GM21367 (cell line): ENCODE measurements at regions not wholly inside any gene's neighbourhood (a gene's known extent, or its start where the extent isn't known, plus 50 kb on each side); places are given as distances from the start of the nearest gene placed in this dataset.

Source experiments
- ATAC-seq: cut with Tn5 transposase; IDR thresholded peaks from one replicate; pipeline ENCODE4 v1.9.1; 2021; ENCODE audit not compliant: unreplicated experiment

DNA sequence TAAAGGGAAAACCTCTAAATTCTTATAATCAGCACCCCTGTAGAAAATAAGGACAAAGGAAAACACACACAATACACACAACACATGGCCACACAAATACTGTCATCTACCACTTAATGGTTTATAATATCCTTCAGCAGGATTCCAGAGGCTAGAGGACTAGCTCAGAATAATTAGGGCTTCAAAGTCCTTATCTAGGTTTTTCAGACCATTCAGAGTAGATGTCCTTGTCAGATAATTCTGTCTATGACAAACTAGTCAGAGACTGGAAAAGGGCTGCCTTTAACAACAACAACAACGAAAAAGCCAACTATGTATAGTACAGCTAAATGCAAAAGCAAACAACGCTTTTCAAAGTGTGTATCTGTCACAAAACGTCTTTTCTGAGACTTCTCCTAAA lies 456.5 kb upstream of the CNTN5 start:
- ATAC-seq, result no peak

DNA sequence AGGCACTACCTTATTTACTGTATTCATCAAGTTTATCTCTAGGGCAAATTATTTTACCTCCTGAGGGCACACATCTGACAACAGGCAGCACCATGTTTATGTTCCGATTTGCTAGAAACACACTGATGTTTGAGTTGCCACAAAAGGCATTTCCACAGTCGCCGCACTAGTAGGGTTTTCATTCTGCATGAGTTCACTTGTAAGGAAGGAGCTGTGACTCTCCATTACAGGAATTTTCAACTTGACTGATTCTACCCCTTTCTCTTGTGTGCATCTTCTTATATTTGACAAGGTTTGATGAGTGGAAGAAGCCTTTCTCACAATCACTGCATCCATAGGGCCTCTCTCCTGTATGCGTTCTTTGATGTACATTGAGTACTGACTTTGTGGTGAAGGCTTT lies 455.9 kb upstream of the CNTN5 start:
- no peak for ATAC-seq

DNA sequence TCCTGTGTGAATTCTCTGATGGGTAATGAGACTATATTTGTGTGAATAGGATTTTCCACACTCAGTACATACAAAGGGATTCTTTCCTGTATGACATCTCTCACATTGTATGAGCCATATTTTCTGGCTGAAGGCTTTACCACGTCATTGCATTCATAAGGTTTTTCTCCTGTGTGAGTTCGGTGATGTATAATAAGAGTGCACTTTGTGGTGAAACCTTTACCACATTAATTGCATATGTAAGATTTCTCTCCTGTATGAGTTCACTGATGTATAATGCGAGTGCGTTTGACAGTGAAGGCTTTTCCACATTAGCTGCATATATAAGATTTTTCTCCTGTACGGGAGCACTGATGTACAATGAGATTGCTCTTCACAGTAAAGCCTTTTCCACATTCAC lies 455.4 kb upstream of the CNTN5 start:
- ATAC-seq, result no peak

DNA sequence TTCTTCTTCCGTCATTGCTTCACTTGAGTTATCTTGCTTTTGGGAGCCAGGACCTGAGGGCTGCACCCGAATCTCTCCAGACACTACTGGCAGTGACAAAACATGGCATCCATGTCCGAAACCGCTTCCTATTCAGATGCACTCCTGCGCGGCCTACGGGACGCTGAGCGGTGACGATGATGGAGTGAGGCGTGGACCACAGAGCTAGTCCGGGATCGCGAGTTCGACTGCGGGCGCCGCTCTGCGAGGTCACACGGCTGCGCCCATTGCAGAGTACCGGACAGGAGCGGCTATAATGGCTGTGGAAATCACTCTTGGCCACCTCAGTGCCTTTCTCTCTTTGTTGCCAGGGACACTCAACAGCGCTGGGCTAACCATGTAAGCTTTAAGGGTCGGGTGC lies 453.8 kb upstream of the CNTN5 start:
- no peak for ATAC-seq

DNA sequence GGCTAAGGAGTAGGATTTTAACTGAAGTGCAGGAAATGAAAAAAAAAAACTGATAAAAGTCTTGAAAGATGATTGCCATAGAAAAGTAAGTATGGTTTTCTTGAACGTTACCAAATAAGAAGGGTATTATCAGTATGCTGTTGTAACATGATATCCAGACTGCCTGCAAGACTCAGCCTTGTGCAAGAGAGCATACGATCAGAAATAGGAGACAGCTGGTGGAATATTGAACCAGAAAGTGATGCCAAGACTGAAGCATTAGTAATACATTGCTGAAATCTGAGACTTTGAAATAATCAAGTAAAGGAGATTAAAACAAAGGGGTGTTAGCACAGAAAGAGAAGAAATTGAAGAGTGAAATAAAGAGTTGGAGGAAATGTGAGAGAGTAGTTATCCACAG lies 452.7 kb upstream of the CNTN5 start:
- ATAC-seq, result no peak

DNA sequence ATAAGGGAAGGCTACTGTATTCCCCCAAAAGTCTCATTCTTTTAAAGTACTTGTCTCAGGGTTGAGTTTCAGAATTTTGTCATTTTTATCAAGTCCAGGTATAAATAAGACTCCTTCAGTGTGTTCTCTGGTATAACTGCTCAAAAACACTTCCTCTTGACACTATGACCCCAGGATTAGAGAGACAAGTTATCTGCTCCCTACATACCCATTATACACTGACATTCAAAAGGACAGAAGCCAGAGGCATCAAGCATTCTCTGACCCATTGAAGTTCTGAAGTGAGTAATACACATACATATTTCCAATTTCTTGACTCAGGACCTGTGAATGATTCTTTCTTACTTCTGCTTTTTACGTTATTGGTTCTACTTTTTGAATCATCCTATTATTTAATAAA lies 447.8 kb upstream of the CNTN5 start:
- no peak for ATAC-seq

DNA sequence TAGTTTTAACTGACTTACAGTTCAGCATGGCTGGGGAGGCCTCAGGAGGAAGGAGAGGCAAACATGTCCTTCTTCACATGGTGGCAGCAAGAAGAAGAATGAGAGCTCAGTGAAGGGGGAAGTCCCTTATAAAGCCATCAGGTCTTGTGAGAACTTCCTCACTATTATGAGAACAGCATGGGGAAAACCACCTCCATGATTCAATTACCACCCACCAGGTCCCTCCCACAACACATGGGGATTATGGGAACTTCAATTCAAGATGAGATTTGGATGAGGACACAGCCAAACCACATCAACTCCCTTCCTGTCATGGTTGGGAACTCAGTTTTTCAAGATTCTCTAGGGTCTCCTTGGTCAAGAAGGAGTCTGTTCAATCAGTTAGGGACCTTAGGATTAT lies 432.9 kb upstream of the CNTN5 start:
- no peak for ATAC-seq

DNA sequence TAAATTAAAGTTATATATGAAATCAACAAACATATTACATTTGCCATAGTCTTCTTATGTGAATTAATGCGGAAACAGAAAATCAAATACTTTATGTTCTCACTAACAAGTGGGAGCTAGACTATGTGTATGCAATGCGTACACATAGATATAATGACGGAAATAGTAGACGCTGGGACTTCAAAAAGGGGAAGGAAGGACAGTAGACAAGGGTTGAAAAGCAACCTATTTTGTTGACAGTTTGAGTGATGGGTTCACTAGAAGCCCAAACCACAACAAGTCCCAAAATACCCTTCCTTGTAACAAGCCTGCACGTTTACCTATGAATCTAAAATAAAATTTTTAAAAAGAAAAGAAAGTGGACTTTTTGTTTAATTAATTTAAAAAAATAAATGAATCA lies 430.8 kb upstream of the CNTN5 start:
- ATAC-seq, result no peak

DNA sequence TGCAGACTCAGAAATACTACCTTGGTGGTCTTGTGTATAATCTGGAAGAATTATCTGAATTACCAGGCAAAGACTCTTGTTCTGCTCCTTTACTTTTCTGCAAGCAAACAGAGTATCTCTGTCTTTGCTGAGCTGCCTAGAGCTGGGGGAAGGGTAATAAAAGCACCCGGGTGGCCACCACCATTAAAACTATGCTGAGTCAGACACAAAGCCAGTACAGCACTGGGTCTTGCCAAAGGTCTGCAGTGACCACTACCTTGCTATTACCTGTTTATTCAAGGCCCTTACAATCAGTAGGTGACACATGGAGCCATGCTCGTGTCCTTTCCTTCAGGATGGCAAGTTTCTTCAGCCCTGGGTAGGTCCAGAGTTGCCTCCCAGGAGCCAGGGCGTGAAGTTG lies 420.6 kb upstream of the CNTN5 start:
- no peak for ATAC-seq

DNA sequence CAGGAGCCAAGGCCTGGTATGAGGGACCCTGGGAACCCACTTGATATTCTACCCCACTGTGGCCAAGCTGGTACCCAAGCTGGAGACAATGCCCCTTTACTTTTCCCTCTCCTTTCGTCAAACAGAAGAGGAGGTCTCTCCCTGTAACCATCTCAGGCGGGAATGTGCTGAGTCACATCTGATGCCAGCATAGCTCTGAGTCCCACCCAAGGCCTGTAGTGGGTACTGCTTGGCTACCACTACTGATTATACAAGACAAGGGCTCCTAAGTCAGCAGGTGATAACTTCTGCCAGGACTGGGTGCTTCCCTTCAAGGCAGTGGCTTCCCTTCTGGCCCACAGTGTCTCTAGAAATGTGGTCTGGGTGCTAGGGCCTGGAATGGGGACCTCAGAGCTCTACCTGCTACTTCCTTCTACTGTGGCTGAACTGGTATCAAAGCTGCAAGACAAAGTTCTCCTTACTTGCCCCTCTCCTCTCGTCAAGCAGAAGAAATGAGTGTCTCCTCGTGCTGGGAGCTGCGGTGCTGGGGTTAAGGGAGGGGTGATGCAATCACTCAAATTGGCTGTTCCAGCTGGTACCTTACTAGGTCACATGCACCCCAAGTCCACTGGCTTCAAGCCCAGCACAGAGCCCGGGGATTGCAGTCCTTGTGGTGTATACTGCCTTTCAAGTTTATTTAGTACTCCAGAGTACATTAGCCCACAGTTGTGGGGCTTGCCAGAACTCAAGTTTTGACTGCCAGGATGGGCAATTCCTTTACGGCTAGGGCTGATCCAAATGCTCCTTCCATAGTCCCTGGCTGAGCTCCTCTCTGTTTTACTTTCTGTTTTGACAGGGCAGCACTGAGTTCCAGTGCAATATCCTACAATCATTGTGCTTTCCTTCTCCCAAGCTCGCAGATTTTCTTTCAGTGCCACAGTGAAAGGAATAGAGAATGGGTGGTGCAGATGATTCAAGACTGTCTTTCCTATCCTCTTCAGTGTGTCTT lies 419.7 kb upstream of the CNTN5 start:
- ATAC-seq, result no peak

DNA sequence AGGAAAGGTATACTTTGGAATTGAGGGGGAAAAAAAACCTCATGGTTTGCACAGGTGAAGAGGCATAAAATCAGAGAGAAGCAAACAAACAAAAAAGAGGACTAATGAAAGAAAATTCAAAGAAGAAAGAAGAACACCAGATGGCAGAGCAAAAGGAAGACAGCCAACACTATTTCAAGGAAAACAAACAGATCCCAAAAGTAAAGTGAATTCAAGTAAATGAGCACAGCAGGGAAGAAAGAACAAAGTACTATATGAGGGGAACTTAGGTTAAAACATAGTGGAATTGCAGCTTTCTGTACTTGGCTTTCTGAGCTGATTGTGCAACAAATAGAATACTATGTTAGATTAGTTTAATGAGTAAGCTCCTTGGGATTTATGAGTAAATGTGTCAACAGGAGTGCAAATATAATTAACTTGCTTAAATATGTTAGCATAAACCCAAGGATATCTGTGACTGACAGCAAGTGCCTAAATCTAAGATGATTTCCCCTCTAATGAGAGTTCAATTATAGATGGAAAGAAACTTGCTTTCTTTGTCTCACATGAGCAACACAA lies 404.6 kb upstream of the CNTN5 start:
- no peak for ATAC-seq

DNA sequence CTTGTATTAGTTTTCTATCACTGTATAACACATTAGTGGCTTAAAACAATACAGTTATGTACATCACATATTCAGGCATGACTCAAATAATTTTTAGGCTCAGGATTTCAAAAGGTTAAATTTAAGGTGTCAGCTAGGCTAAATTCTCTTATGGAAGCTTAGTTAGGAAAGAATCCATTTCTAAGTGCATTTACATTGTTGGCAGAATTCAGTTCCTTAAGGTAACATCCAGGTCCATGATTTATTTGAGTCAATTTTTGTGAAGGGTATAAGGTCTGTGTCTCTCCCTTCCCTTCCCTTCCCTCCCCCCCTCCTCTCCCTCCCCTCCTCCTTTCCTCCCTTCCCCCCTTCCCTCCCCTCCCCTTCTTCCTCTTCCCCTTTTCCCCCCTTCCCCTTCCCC lies 399.0 kb upstream of the CNTN5 start:
- ATAC-seq, result no peak

DNA sequence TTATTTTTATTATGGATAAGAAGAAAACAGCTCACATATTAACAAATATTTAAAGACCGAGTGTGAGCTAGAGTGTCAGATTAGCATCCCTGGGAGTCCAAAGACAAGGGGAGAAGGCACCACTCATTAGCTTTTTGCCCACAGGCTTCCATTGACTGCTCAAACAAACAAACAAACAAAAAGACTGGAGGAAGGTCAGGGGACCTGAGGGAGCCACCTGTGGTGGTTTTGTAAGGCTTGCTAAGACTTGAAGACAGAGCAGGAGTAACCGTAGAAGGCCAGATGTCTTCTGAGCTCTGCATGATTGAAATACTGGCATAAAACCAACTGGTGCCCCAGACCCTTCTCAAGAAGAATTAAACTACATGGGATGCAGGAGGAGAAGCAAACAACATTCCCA lies 395.2 kb upstream of the CNTN5 start:
- ATAC-seq, result no peak

DNA sequence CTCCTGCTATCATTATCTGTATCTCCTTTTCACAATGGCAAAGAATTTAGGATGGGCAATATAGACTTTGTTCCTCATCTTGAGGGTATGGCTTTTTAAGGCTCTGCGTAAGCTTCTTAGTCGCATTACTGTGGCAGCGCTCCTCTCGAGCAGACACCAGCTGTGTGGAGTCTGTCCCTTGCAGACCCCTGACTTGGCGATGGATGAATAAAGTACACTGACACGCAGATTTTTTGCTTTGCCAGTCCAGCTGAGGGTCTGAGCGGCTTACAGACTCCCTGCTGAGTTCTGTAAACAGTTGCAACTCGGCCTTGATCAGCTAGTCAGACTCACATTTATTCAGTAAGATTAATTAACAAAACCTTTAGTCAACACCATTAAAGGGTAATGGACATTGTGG lies 390.0 kb upstream of the CNTN5 start:
- no peak for ATAC-seq

DNA sequence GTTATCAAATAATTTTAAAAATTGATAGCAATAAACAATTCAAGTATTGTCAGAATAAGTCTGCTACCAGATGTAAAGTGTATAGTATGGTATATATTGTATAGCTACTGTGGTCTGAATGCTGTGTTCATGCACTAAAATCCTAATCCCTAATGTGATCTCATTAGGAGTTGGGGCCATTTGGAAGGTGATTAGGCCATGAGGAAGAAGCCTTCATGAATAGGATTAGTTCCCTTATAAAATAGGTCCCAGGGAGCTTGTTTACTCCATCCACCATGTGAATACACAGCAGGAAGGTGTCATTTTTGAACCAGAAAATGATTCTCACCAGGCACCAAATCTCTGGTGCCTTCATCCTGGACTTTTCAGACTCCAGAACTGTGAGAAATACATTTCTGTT lies 363.0 kb upstream of the CNTN5 start:
- no peak for ATAC-seq

DNA sequence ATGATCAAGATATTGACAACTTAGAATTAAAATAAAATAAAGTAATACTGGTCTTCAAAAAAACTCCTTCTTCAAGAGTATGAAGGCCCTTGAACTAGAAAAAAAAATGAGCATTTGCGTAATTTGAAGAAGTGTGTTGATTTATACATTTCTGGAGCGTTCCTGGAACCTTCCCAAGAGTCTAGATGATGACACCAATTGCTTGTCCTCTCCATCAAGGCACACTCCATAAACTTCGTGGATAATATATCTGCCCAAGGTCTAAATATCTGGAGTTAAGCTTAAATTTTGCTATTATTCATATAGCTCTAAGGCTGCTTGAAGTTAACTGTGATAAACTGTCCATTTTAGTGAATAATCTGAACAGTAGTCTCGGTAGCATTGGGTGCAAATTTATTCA lies 361.3 kb upstream of the CNTN5 start:
- ATAC-seq, result no peak

DNA sequence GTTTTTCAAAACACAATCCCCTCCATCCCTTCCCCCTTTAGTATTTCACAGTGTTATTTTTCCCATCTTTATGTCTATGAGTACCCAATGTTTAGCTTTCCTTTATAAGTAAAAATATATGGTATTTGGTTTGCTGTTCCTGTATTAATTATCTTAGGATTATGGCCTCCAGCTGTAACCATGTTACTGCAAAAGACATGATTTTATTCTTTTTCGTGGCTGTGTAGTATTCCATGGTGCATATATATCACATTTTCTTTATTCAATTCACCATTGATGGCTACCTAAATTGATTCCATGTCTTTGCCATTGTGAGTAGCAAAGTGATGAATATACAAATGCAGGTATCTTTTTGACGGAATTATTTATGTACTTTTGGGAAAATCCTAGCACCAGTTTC lies 346.4 kb upstream of the CNTN5 start:
- no peak for ATAC-seq

DNA sequence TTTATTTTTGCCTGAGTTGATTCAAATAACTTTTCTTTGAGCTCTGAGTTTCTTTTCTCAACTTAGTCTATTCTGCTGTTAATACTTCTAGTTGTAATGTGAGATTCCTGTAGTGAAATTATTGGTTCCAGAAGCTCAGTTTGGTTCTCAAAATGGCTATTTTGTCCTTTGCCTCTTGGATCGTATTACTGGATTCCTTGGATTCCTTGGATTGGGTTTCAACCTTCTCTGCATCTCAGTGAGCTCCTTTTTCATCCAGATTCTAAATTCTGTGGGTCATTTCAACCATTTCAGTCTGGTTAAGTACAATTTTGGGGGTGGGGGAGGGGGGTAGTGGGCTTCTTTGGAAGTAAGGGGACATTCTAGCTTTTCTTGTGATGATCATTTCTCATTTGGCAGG lies 341.1 kb upstream of the CNTN5 start:
- ATAC-seq, result no peak

DNA sequence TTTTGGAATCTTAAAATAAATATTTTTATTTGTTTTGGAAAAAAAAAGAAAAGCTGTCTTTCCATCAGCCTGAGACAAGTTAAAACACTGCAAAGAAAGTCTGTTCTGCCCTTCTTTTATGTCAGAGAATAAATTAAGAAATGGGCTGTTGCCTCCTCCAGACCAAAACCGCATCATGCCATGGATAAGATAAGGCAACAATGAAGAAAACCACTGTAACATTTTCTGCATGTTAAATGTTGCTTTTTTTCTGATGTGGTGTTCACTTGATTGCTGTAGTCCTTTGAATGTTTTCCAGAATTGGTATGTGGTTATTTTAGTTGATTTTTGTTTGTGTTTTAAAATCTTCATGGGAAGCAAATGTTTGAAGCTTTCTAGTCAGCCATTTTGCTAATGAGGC lies 319.2 kb upstream of the CNTN5 start:
- ATAC-seq, result no peak

DNA sequence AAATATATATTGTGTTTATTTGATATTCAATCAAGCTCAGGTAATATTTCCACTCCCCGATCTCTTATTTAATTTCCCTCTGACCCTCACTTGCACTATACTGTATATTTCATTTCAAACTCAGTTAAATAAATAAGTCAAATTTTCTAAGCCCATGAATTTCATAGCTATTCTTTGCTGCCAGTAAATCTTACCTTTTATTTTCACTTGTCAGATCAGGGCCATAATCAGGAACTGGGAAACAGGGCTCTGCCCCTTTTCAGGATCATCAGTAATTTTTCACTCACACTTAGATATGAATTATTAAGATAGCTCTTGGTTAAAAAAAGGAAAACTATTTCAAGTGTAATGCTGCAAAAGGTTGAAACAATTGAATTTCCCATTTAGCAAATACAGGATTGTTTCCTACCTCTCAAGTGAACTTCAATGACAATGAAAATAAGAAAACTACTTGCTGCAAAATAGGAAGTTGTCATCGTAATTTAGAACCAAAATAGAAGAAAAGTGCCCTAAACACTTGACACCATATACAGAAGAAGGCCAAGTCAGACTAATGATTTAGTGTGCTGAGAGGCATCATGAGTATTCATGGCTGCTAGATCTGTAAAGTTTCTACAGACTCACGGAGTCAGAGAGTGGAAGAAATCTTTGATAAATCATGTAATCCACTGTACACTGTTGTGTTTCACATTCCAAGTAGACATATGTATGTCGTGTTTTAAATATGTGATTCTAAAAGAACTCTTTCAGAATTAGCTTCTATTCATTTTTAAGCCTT lies 316.8 kb upstream of the CNTN5 start:
- no peak for ATAC-seq

DNA sequence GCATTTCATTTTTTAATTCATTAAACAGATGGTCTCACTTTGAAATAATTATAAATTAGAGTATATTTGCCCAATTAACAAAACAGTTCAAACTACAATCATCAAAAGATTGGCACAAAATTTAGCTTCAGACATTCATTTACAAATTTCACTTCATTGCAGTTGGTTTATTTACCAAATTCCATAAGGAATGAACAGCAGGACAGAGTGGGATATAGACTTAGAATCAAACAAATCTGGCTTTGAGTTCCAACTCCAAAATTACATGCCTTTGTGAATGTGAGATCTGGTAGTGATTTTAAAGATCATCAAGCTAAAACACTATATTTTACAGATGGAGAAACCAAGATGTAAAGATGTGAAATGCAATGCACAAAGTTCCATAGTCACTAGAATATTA lies 310.7 kb upstream of the CNTN5 start:
- no peak for ATAC-seq

DNA sequence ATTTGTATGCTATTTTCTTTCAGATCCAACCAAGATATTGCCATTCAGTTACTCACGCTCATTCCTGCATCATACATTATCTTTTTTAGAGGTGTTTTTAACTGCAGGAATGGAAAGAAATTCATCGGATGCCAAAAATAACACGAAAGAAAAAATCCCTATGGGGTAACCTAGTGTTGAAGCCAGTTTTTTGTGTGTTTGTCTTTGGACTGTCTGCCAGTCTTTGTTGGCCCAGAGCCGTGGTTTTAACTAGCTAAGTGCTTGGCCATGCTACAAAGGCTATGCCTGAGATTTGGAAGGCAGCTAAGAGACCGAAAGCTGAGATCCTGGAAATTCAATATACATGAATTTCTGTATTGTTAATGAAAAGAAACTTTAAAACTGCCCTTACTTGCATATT lies 309.8 kb upstream of the CNTN5 start:
- no peak for ATAC-seq
